ENCODE measurements at regions not wholly inside any gene's neighbourhood (a gene's known extent, or its start where the extent isn't known, plus 50 kb on each side); places are given as distances from the start of the nearest gene placed in this dataset.

DNA sequence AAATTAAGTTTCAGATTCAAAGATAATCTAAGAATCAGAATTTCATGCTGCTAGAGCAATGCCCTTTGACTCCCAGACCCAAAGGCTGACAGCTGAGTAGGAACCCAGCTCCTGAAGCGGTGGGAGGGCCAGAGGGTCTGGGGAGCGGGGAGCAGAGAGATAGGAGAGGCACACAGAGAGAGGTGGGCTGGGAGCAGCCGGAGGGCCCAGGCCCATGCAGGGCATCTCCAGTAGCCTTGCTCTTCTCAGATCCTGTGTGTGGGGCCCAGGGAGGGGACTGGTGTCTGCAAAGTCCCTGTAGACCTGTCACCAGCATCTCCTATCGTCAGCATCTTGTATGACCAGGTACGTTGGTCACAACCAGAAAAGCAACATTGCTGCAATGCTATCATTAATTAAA is 75.3 kb upstream of the OLFM1 start:
- TF ChIP-seq, protein P1, sequence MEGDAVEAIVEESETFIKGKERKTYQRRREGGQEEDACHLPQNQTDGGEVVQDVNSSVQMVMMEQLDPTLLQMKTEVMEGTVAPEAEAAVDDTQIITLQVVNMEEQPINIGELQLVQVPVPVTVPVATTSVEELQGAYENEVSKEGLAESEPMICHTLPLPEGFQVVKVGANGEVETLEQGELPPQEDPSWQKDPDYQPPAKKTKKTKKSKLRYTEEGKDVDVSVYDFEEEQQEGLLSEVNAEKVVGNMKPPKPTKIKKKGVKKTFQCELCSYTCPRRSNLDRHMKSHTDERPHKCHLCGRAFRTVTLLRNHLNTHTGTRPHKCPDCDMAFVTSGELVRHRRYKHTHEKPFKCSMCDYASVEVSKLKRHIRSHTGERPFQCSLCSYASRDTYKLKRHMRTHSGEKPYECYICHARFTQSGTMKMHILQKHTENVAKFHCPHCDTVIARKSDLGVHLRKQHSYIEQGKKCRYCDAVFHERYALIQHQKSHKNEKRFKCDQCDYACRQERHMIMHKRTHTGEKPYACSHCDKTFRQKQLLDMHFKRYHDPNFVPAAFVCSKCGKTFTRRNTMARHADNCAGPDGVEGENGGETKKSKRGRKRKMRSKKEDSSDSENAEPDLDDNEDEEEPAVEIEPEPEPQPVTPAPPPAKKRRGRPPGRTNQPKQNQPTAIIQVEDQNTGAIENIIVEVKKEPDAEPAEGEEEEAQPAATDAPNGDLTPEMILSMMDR (IDR thresholded peaks at IDR 0.05; ENCODE audit: unreplicated experiment in 3 of 3), result no peak
- Mint-ChIP-seq H3K36me3 (ENCODE audit: low read depth) (no peaks in the 10 kb centered on the region), H3K4me1 (peaks cover 11% of the 10 kb centered on the region), H3K27ac (no peak overlapping the region), H3K27me3 (ENCODE audit: low read depth) (peaks cover 37% of the 10 kb centered on the region), H3K4me3 (no peak overlapping the region), H3K9me3 (no peaks in the 10 kb centered on the region)

DNA sequence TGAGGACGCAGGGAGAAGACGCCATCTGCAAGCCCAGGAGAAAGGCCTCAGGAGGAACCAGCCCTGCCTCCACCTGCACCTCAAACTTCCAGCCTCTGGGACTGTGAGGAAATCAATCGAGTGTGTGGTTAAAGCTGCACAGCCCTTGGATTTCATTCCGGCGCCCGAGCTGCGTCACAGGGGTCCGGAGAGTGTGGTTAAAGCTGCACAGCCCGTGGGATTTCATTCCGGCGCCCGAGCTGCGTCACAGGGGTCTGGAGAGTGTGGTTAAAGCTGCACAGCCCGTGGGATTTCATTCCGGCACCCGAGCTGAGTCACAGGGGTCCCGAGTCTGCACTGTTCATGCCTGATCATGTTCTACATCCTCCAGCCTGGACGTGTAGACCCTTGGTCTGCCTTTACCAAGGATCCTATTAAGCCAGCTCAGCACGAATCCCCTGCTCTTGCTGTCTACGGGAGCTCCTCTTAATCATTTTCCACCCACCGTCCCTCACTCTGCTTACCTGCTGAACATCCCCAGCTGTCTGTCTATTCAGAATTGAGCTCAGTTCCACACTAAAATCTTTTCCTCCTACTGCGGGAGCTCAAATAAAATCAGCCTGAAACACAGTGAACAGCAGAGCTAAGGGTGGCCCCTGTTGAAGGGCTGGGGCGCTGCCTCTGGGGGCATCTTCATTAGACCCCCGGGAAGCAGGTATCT is 73.0 kb upstream of the OLFM1 start:
- TF ChIP-seq, protein P1 (IDR thresholded peaks at IDR 0.05; ENCODE audit: unreplicated experiment in 3 of 3), result no peak
- H3K27ac Mint-ChIP-seq, result no peak overlapping the region
- H3K36me3 Mint-ChIP-seq (ENCODE audit: low read depth), result no peaks in the 10 kb centered on the region
- H3K4me3 Mint-ChIP-seq, result no peak overlapping the region
- peaks cover 45% of the 10 kb centered on the region for H3K27me3 Mint-ChIP-seq (ENCODE audit: low read depth)
- H3K4me1 Mint-ChIP-seq, result peaks cover 11% of the 10 kb centered on the region
- no peaks in the 10 kb centered on the region for H3K9me3 Mint-ChIP-seq

DNA sequence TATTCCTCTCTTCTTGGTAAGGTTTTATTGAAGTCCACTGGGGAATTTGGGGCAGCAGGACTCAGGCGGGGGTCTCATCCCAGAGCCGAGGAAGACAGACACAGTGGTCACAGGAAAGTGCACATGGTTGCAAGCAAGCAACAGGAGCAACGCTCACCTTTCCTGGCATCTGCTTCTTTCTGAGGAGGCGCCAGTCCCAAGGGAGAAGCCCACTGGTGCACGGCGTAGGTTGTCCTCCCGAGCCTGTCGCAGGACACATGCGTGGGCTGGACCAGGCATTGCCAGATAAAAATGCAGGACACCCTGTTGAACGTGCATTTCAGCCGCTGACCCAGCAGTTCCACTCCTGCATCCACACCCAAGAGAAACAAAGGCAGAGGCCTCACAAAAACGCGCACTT is 72.4 kb upstream of the OLFM1 start:
- TF ChIP-seq, protein P1 (IDR thresholded peaks at IDR 0.05; ENCODE audit: unreplicated experiment in 3 of 3), result no peak
- H3K9me3 Mint-ChIP-seq, result no peaks in the 10 kb centered on the region
- H3K4me1 Mint-ChIP-seq, result peaks cover 11% of the 10 kb centered on the region
- H3K27ac Mint-ChIP-seq, result no peak overlapping the region
- peaks cover 46% of the 10 kb centered on the region for H3K27me3 Mint-ChIP-seq (ENCODE audit: low read depth)
- H3K4me3 Mint-ChIP-seq, result no peak overlapping the region
- no peaks in the 10 kb centered on the region for H3K36me3 Mint-ChIP-seq (ENCODE audit: low read depth)

DNA sequence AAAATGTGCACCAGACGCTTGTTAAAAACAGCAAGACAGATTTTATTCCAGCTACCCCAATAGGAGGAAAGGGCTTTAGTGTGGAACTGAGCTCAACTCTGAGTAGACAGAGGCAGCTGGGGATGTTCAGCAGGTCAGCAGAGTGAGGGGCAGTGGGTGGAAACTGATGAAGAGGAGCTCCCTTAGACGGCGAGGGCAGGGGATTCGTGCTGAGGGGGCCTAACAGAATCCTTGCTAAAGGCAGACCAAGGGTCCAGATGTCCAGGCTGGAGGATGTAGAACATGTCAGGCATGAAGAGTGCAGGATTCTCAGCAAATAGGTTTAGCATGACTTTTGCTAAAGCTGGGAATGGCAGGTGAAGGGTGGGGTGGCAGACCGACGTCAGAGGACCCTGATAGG is 71.9 kb upstream of the OLFM1 start:
- no peak overlapping the region for H3K27ac Mint-ChIP-seq
- H3K36me3 Mint-ChIP-seq (ENCODE audit: low read depth), result no peaks in the 10 kb centered on the region
- H3K27me3 Mint-ChIP-seq (ENCODE audit: low read depth), result peaks cover 46% of the 10 kb centered on the region
- H3K4me1 Mint-ChIP-seq, result peaks cover 11% of the 10 kb centered on the region
- H3K4me3 Mint-ChIP-seq, result no peak overlapping the region
- H3K9me3 Mint-ChIP-seq, result no peaks in the 10 kb centered on the region
- TF ChIP-seq, protein P1 (IDR thresholded peaks at IDR 0.05; ENCODE audit: unreplicated experiment in 3 of 3), result no peak

DNA sequence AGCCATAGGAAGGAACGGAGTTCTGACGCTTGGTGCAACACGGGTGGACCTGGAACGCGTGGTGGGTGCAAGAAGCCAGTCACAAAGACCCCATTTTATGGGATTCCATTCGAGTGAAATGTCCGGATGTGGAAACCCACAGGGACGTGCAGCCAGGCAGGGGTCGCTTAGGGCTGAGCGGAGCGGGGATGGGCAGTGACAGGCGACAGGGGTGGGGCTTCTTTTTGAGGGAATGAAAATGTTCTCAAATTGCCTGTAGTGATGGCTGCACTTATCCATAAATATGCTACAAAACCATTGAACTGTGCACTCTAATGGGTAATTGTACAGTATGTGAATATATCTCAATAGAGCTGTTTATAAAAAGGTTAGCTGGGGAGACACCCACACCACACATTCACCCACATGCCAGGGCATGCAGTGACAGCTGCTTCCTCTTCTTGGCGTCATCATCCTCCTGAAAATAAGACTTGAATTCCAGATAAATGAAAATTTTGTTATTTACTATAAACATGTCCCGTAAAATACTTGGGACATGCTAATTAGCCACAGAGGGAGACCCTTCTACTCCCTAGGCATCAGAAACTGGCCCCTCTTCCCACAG is 71.3 kb upstream of the OLFM1 start:
- Mint-ChIP-seq H3K9me3 (no peaks in the 10 kb centered on the region), H3K27me3 (ENCODE audit: low read depth) (peaks cover 42% of the 10 kb centered on the region), H3K4me3 (no peak overlapping the region), H3K4me1 (peaks cover 11% of the 10 kb centered on the region), H3K27ac (no peak overlapping the region), H3K36me3 (ENCODE audit: low read depth) (no peaks in the 10 kb centered on the region)
- TF ChIP-seq, protein P1 (IDR thresholded peaks at IDR 0.05; ENCODE audit: unreplicated experiment in 3 of 3), result no peak

DNA sequence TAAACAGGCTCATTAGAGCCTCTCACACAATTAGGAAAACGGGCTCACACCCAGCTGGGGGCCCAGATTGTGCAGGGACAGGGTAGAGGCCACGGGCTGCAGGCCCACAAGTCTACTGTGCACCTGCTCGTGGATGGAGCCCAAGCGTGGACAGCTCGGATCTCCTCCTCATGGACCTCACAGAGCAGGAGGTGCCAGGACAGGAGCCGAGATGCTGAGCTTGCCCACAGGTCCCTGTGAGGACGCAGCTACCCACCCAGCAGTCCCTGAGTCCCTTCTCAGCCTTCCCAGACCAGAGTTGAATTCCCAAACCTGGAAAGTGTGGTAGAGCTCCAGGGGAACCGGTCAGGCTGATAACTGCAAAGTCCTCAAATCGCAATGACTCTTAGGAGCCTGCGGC is 70.6 kb upstream of the OLFM1 start:
- Mint-ChIP-seq H3K36me3 (ENCODE audit: low read depth) (no peaks in the 10 kb centered on the region), H3K27ac (no peak overlapping the region), H3K4me1 (peaks cover 11% of the 10 kb centered on the region), H3K27me3 (ENCODE audit: low read depth) (peaks cover 42% of the 10 kb centered on the region), H3K4me3 (no peak overlapping the region), H3K9me3 (no peaks in the 10 kb centered on the region)
- TF ChIP-seq, protein P1 (IDR thresholded peaks at IDR 0.05; ENCODE audit: unreplicated experiment in 3 of 3), result no peak

Measured in nephron (organoid).